ENCODE measurements at regions not wholly inside any gene's neighbourhood (a gene's known extent, or its start where the extent isn't known, plus 50 kb on each side); places are given as distances from the start of the nearest gene placed in this dataset.

DNA sequence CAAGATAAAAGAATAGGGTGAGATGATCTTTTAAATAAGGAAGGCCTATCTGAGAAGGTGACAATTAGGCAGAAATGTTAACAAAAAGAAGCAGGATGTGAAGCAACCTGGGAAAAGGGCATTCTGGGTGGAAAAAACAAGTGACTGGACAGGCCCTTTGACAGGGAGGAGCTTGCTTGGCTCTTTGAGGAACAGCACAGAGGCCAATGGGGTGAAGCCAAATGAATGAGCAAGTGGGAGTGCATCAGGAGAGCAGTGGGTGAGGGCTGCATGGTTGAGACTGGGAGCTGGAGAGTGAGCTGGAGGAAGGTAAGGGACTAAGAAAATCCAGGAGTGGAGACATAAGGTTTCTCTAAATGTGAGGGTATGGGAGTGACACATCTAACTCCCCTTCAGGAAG lies 126.9 kb downstream of the TDRD15 start:
- intact Hi-C loops (cut with DNase I): no loop called here
- DNase-seq (no peak), ATAC-seq (ENCODE audit: poor library complexity) (no peak)

DNA sequence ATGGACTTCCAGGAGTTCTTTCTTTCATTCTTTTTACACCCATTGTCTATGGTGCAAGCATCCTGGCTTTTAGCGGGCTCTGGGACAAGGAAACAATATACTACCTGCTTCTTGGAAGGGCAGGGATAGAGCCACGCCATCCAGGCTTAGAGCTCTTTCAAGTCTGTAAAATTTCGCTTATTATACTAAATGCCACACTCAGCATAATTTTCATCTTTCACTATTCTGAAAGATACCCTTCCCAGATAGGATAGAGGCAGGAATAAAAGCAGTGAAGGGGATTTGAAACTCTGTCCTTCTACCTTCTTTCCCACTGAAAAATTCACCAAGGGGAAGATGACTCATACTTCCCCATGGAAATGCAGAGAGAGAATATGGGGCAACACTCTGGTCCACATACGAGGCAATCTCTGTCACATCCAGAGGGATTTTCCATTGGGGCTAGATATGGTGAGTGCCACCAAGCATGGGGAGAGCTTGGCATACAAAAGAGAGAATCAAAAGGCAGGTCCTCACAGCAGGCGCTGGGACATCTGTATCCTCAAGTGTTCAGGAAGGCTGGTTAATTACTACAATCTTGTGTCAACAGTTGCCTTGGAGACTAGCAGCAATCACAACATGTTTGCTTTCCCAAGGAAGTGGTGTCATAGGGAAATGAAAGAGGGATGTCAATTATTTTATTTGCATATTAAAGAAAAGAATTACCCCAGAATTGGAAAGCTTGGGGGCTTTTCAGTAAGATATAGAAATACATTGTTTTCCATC lies 127.6 kb downstream of the TDRD15 start:
- intact Hi-C loops (cut with DNase I): no loop called here
- ATAC-seq (ENCODE audit: poor library complexity) (no peak), DNase-seq (no peak)

DNA sequence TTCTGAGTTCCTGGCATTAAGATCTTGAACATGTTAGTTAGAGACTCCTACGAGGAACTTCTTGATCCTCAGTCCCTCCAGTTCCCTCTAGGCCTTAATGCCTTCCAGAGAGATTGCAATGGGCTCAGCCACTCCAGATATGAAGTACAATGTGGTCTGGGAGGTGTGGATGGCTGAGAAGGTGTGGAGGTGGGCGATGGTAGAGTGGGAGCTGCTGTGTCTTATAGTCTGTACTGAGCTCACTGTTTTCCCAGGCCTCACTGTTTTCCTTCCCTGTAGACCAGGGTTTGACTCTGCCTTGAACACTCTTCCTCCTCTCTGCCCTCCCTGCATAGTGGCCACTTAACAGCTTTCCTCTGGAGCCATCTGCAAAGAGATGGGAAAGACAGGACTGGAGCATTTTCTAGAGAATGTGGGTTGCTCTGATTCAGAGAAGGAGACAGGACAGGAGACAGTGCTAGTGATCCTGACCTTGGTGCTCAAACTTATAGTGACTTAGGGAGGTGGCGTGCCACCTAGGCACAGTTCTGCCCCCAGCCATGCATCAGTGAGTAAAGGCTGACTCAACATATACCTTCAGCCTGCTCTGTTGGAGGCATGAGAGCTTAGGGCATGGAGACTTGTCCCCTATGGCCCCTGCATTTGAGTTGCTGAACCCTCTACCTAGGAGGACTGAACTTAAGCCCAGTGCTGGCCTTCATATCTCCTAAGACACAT lies 129.7 kb downstream of the TDRD15 start:
- intact Hi-C loops (cut with DNase I): no loop called here
- ATAC-seq (ENCODE audit: poor library complexity): no peak
- DNase-seq: no peak

DNA sequence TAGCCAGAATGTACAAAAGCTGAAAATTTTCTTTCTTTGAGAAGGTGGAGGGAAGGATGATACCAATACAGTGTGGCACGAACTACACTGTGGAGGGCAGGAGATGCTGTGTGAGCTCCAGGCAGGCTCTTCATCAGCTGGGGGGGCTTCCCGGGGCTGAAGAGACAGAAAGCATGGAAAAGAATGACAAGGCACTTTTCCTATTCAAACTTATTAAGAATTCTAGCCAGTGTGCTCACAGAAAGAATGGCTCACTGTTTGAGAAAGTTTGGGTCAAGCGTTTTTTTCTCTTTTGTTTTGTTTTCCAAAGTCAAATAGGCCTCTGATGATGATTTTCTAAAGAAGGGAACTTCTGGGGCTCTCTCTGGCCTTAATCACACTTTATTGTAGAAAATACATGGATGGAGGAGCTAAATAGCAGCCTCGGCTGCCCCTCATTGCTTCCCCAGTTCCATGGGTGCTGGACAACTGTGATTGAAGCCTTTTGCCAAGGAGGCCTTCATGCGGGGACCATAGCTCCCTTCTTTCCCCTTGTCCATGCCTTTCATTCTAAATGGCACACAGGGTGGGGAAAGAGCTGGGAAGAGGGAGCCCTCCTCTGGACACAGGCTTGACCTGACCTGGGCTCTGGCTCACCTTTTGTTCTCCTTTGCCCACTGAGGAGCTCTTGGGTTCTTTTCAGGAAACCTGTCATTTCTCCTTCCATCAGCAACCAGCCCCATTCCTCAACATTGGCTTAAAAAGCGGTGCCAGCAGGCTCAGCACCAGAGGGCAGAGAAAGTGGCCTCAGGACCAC lies 130.6 kb downstream of the TDRD15 start:
- intact Hi-C loops (cut with DNase I): no loop called here
- ATAC-seq (ENCODE audit: poor library complexity) (no peak), DNase-seq (no peak)

DNA sequence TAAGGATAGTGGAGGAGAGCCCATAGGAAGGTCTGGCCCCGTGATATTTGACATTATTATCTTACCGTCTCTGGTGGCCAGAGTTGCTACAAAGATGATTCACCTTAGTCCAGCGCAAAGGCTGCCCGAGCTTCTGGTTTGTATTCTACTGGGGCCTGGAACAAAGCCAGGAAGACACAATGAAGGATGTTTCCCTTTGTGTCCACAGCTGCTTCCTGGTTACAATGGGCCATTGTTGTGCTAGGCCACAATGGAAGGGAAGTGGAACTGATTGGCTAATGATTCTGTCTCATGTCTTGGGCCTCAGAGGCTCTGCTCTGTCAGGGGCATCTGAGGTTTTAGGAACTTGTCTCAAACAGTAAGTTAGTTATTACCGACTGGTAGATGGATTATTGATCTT lies 132.2 kb downstream of the TDRD15 start:
- intact Hi-C loops (cut with DNase I): no loop called here
- DNase-seq (no peak), ATAC-seq (ENCODE audit: poor library complexity) (peak; percentile 72)

DNA sequence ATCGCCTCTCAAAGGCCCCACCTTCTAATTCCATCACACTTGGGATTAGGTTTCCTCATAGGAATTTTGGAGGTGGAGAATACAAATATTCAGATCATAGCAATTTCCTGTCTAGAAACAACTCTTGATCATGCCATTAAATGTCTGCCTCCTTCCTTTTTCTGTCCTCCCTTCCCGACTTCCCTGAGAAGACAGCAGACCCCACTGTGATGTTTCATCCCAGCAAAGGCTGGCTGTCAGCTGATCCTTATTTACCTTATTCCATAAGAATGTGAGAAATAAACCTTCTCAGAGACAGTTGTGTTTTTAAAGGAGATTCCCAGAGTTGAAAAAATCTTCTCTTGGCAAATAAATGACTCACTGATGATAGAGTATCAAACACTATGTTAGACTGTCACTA lies 133.9 kb downstream of the TDRD15 start:
- intact Hi-C loops (cut with DNase I): no loop called here
- no peak for DNase-seq
- no peak for ATAC-seq (ENCODE audit: poor library complexity)

DNA sequence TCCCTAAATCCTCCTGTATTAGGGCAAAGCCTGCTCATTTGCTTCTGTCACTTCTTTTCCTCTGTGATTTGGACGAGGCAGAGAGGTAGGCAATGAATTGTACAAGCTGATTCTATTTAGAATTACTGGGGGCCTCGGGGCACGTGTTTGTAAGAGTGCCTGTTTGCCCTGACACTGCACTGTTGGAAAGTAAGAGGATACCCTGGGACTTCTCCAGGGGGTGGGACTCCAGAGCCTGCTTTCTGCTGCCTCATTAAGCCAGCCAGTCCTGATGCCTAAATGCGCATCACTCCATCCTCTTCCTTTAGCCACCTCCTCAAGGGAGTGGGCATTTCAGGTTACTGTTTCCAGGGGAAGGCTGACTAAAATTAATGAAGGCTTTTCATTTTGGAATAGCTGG lies 134.3 kb downstream of the TDRD15 start:
- intact Hi-C loops (cut with DNase I): no loop called here
- ATAC-seq (ENCODE audit: poor library complexity): no peak
- no peak for DNase-seq

DNA sequence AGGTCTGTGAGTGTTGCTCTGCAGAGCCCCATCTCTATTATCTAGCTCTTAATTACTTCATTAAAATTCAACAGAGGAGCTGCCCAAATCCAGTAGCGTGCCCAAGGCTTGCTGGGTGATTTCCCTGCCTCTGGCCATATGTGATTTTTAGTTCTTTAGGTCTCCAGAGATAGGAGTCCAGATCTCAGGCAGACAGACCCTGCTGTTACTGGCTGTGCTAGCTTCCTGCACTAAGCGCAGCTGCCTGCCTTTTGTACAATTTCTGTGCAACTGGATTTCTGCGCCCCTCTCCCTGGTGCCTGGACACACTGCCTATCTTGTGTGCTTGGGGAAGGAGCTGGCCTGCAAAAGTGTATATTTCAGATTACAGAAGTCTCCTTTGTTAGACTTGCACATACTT lies 136.5 kb downstream of the TDRD15 start:
- DNase-seq (no peak), ATAC-seq (ENCODE audit: poor library complexity) (no peak)
- intact Hi-C loops (cut with DNase I): no loop called here

DNA sequence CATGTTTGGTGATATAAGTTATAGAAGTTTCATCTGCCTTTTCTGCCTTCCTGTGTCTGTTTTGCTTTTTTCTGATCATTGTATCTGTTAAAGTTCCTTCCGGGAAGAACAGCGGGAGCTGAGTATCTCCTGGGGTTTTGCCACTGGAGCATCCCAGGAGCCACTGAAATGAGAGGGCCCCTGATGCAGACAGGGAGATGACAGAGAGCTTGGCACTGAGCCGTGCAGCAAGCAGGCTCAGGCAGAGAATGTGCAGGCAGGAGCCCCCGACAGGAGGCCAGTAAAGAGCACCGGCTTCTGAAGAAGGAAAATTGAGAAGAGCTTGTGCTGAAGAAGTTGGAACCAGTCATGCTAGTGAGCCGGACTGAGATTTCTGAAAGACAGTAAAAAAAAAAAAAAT lies 137.8 kb downstream of the TDRD15 start:
- intact Hi-C loops (cut with DNase I): no loop called here
- DNase-seq (no peak), ATAC-seq (ENCODE audit: poor library complexity) (no peak)

DNA sequence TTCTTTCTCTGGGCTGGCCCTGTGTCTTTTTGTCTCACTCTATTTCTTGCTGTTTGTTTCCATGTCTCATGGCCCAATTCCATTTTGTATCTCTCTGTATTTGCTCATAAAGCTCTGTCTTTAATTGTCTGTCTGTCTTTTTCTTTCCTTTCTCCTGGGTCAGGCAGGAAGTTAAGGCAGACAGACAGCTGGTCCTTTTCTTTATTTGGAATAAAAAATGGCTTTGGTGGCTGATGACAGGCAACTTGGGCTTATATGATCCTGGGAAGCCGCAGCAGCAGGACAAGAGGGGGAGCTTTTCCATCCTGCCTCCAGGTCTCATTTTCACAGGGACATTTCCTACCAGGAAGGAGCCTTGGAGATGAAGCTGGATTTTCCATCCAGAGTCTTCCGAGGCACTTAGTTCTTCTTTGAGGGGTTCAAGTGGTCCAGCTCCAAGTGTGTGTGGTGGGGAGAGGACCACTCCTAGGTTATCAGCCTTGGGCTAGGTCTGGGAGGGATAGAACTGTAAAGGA lies 138.7 kb downstream of the TDRD15 start:
- intact Hi-C loops (cut with DNase I): no loop called here
- DNase-seq: no peak
- ATAC-seq (ENCODE audit: poor library complexity): peak; percentile 6

DNA sequence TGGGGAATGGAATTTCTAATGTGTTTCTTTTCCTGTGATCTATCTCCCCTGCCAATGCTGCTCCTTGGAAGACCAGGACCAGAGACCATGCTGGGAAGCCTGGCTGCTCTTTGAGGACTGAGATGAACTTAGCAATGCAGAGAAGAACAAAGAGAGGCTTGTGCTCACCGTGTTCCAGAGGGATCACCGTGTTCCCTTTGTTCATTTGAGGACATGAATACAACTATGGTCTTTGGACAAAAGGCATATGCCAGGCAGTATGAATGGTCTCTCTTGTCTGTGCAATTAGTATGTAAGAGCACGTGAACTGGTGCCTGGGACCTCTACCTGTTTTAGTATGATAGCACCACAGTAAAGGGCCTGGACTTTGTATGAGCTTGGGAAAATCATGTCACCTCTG lies 139.9 kb downstream of the TDRD15 start:
- DNase-seq: no peak
- ATAC-seq (ENCODE audit: poor library complexity): no peak
- intact Hi-C loops (cut with DNase I): no loop called here

DNA sequence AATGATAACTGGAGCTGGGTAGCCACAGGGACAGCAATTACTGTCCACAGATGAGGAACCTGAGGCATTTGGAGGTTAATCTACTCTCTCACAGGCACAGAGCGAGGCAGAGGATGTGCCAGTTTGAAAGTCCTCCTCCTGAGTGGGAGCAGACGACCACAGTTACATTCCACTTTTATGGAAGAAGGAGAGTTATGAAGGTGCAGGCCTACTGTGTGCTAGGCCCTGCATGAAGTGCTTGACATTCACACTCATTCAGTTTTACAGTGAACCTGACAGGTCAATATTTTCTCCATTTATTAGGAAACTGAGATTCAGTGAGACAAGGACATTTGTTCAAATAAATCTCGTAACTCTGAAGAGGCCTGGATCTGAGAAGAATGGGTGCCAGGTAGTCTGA lies 142.0 kb downstream of the TDRD15 start:
- intact Hi-C loops (cut with DNase I): no loop called here
- ATAC-seq (ENCODE audit: poor library complexity): no peak
- DNase-seq: no peak

DNA sequence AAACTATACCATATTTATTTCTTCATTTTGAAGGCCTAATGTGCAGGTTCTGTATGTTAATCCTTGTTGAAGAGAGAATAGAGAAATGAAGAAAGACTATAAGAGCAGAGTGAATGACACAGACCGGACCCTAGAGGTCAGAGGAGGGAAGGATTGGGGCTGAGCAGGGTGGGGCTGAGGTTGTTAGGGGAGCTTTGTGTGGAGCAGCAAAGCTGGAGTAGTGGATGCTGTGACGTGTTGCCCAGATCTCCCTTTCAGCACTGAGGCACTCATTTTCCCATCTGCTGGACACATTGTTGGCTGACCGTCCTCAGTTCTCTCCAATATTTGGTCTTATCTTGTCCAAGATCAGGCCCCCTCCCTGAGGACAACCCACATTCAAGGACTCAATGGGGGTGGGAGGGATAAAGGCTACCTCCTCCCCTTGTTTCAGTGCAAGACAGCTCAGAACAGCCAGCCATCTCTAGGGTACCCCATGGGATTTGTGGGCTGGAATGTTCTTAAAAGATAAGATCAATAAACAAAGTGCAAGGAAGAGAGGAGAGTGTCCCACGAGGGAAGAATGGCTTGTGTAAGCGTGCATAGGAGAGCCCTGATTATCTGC lies 143.6 kb downstream of the TDRD15 start:
- peak; percentile 56 for DNase-seq
- ATAC-seq (ENCODE audit: poor library complexity): peak; percentile 50
- intact Hi-C loops (cut with DNase I): no loop called here

DNA sequence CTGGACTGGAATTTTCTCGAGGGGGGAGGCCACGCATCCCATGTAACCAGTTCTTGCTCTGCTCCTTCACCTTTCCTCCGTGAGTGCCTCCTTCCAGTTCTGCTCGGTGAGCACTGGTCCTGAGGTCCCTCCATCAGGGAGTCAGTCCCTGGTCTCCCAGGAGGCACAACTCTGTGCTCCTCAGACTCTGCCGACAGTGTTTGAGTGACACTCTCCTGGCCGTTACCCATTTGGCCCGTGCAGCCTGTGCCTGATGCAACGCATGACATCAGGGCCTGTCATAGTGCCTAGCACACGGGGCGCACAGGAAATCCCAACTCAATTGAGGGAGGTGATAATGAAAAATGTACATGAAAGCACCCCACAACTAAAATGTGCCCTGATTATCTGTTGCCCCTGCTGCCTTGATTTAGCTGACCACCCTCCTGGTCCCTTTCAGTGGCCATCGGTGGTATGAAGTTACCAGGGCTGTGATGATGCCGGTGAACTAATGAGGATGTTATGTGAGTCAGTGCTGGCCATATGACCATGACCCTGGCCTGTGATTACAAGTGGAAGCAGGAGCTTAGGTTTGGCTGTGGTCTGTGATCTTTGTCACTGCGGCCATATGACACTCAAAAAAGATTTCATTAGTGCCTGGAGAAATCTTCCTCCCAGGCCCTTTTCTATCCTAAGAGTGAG lies 144.6 kb downstream of the TDRD15 start:
- intact Hi-C loops (cut with DNase I): no loop called here
- DNase-seq (peak; percentile 80), ATAC-seq (ENCODE audit: poor library complexity) (peak; percentile 80)

DNA sequence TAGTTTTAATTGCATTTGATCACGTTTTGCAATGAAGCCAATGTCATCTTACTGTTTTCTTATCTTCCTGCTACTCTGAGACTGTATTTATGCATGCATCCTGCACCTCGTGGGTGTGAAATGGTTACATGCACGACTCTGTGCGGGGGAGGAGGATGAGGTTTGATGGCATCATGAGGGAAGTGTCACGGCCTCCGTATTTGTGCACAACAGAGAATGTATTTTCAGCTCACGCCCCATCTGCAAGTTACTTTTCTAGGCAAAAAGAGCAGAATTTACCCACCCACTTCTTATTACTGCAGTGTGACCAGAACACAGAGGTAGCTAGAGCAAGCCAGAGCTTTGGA lies 145.1 kb downstream of the TDRD15 start:
- DNase-seq (no peak), ATAC-seq (ENCODE audit: poor library complexity) (no peak)

DNA sequence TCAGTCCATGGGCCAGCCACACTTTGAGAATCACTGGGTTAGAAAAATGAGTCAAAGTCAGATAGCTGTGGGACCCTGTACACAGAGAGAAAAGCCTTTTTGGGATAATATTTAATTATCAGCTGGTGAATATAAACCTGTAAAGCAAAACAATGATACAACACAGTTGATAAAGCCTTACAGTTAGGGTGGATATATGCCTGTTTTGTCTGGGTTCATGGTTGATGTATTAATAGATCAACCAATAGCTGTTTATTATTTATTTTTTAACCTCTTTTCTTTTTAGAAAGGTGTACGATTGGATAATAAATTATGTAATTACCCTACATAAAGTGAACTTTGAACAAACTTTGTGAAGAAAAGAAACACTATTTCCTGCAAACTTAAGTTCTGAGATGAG lies 145.6 kb downstream of the TDRD15 start:
- DNase-seq (no peak), ATAC-seq (ENCODE audit: poor library complexity) (no peak)
- intact Hi-C loops (cut with DNase I): no loop called here

More for the DNA sequence above, 145.1 kb downstream of the TDRD15 start:
- intact Hi-C loops (cut with DNase I): no loop called here

DNA sequence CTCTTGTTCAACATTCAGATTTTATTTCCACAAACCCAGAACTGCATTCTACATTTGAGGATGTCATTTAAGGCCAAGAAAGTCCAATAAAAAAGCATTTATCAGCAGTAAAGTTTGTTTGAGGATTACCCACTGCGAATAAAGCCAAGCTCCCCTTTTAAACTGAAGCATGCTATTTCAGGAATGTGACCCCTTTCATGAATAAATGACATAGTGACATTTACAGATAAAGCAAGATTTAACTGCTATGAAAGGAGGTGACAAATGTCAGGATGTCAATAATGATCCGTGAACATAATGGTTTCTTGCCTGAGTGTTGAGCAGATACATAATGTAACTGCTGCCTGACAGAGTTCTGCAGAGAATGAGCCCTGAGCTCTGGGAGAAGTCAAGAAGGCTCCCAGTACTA lies 146.3 kb downstream of the TDRD15 start:
- ATAC-seq (ENCODE audit: poor library complexity) (no peak), DNase-seq (no peak)
- intact Hi-C loops (cut with DNase I): no loop called here

DNA sequence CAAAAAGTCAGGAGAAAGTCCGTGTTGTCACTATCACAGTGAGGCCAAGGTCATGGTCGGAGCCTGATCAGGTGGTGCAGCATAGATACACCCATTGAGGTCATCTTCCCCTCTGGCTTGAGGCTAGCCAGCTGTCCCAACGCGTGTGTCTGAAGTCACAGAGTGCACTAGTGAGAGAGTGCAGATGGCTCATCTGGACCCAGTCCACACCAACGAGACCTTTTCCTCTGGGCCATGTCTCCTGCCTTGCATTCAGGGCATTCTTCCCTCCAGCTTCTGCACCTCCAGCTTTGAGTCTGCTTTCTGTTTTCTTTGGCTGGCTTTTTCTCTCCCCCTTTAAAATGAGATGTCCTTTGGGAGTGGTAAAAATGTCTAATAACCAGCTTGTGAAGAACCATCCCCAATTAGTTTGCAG lies 146.9 kb downstream of the TDRD15 start:
- DNase-seq (peak; percentile 83), ATAC-seq (ENCODE audit: poor library complexity) (peak; percentile 77)
- intact Hi-C loops (cut with DNase I): no loop called here

DNA sequence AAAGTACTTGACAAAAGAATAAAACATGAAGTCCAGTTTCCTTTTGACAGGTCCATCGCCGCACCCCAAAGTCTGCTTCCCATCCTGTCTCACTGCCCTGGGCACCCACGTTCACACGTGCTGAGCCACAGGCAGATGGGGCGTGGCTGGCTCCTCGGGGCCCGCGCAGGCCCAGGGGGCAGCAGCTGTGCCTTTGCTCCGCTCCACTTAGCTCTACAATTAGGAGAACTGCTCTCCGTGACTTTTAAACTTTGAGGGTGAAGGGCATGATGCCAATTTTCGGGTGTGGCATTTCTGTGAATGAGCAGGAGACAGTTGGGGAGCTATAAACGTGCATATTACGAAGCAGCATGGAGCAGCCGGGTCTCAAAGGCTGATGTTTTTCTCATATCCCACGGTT lies 152.4 kb downstream of the TDRD15 start:
- intact Hi-C loops (cut with DNase I): no loop called here
- ATAC-seq (ENCODE audit: poor library complexity) (no peak), DNase-seq (no peak)

Data from Right ventricle myocardium superior (tissue), 1 donor.